Fibroblast of lung (primary cell): ENCODE measurements at regions not wholly inside any gene's neighbourhood (a gene's known extent, or its start where the extent isn't known, plus 50 kb on each side); places are given as distances from the start of the nearest gene placed in this dataset.

Source experiments
- EZH2 ChIP-seq: IDR thresholded peaks from 2 replicates; pipeline ENCODE4 v1.5.1; 2012; ENCODE audit warnings: low read length, control low read depth, mild to moderate bottlenecking; ENCODE audit errors: missing control alignments
- TF ChIP-seq, protein P1 (sequence below), 2 donors: IDR thresholded peaks in 1 of 2; conservative IDR thresholded peaks in 1 of 2; 1 replicate in 1 of 2; 2 replicates in 1 of 2; pipeline ENCODE4 v1.5.1; 2011 to 2012; ENCODE audit warnings: low read length in 2 of 2, control low read depth in 1 of 2, inconsistent platforms in 1 of 2, low read depth in 1 of 2, mild to moderate bottlenecking in 1 of 2

DNA sequence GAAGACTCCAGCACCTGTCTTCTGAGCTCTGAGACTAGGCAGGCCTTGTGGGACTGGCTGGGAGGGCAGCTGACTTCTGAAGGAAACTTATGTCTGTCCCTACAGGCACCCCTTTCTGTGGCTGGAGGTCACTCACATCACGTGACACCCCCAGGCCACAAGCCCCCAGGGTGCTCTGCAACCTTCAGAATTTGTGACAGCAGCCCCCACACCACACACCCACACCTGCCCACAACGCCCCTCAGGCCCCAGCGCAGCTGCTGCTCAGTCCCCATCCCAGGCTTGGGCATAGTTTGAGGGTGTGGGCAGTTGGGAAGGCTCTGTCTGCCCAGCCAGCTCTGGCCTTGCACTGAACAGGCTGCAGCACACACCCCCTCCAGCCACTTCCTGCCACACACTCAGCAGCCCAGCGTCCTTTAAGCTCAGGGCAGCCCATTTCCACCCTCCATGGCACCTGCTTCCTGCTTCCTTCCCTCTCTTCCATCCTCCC, 80.0 kb upstream of the UNC5B start:
- TF ChIP-seq, protein P1, sequence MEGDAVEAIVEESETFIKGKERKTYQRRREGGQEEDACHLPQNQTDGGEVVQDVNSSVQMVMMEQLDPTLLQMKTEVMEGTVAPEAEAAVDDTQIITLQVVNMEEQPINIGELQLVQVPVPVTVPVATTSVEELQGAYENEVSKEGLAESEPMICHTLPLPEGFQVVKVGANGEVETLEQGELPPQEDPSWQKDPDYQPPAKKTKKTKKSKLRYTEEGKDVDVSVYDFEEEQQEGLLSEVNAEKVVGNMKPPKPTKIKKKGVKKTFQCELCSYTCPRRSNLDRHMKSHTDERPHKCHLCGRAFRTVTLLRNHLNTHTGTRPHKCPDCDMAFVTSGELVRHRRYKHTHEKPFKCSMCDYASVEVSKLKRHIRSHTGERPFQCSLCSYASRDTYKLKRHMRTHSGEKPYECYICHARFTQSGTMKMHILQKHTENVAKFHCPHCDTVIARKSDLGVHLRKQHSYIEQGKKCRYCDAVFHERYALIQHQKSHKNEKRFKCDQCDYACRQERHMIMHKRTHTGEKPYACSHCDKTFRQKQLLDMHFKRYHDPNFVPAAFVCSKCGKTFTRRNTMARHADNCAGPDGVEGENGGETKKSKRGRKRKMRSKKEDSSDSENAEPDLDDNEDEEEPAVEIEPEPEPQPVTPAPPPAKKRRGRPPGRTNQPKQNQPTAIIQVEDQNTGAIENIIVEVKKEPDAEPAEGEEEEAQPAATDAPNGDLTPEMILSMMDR (conservative IDR thresholded peaks at IDR 0.05 in 1 of 2, IDR thresholded peaks at IDR 0.05 in 1 of 2; ENCODE audit: low read depth in 1 of 2, low read length in 2 of 2): no peak
- TF ChIP-seq EZH2: no peak
